GM12878 (cell line): ENCODE measurements at regions not wholly inside any gene's neighbourhood (a gene's known extent, or its start where the extent isn't known, plus 50 kb on each side); places are given as distances from the start of the nearest gene placed in this dataset.

Experiments
- ATAC-seq: fragments of 200-7000 bp; cut with Tn5 transposase; 3 replicates; pipeline ENCODE4 v1.9.1; 2020; ENCODE audit warnings: mild to moderate bottlenecking, moderate library complexity
- BruUV-seq: library from RNA; stranded (reverse); fragments of 400-500 nt; replicated peaks from 2 replicates; lab custom pipeline; 2021; lab: Mats Ljungman, UMichigan
- CTCF ChIA-PET: fragments of 300-600 bp; sonication (Branson Sonifier 250); formaldehyde crosslinking; extraction: SDS; loops from one replicate; lab custom pipeline; 2021; ENCODE audit warnings: inconsistent platforms; lab: Yijun Ruan, JAX
- POLR2A ChIA-PET: fragments of 350-600 bp; formaldehyde crosslinking; extraction: SDS; loops from one replicate; lab custom pipeline; 2021; ENCODE audit warnings: inconsistent platforms; lab: Charles Lee
- RAD21 ChIA-PET: fragments of 300-600 bp; sonication (Branson Sonifier 250); formaldehyde crosslinking; loops from one replicate; lab custom pipeline; 2023; ENCODE audit warnings: antibody characterized with exemption; ENCODE audit not compliant: unreplicated experiment; lab: Charles Lee
- SMC1A ChIA-PET: fragments of 300-600 bp; sonication (Branson Sonifier 250); formaldehyde crosslinking; loops from one replicate; lab custom pipeline; 2023; ENCODE audit not compliant: unreplicated experiment, uncharacterized antibody; lab: Charles Lee
- DNase-seq: peaks from one replicate; pipeline ENCODE4 v3.0.0-alpha.2; 2011; ENCODE audit warnings: low read depth, low spot score
- FAIRE-seq: peaks from 3 replicates; lab custom pipeline; 2011; peaks lifted over from hg19 to GRCh38; lab: Jason Lieb, UNC
- H2AFZ ChIP-seq: 2 replicates; pipeline ENCODE4 v1.6.0; 2011; ENCODE audit warnings: low read depth, low read length, control low read depth; ENCODE audit not compliant: control insufficient read depth
- H3K27ac ChIP-seq: 2 replicates; pipeline ENCODE4 v1.5.1; 2011; ENCODE audit warnings: control low read depth; ENCODE audit not compliant: control insufficient read depth, insufficient read depth
- H3K27me3 ChIP-seq, 2 experiments: replicated peaks in 1 of 2; 2 replicates each; pipeline versions ENCODE4 v1.6.0 to v1.6.1; 2011; ENCODE audit warnings: low read length in 1 of 2; ENCODE audit not compliant: control insufficient read depth in 2 of 2, insufficient read depth in 2 of 2
- H3K36me3 ChIP-seq, 2 experiments: 2 replicates each; pipeline ENCODE4 v1.5.1; 2011; ENCODE audit warnings: low read length in 1 of 2; ENCODE audit not compliant: control insufficient read depth in 2 of 2, insufficient read depth in 2 of 2
- H3K4me1 ChIP-seq: 2 replicates; pipeline ENCODE4 v1.6.1; 2011; ENCODE audit warnings: mild to moderate bottlenecking, low read length, moderate library complexity, mixed read lengths; ENCODE audit not compliant: control insufficient read depth, insufficient read depth
- H3K4me2 ChIP-seq: 2 replicates; pipeline ENCODE4 v1.6.0; 2011; ENCODE audit warnings: control low read depth; ENCODE audit not compliant: control insufficient read depth, insufficient read depth
- H3K4me3 ChIP-seq: fragments of 200-600 bp; sonication (generic); 2 replicates; pipeline ENCODE4 v1.5.1; 2016
- H3K79me2 ChIP-seq: 2 replicates; pipeline ENCODE4 v1.6.0; 2011; ENCODE audit warnings: low read length; ENCODE audit not compliant: control insufficient read depth, insufficient read depth
- H3K9ac ChIP-seq: 2 replicates; pipeline ENCODE4 v1.8.0; 2011; ENCODE audit warnings: low read length, control low read depth, mixed read lengths; ENCODE audit not compliant: control insufficient read depth, insufficient read depth
- H3K9me3 ChIP-seq: replicated peaks from 3 replicates; pipeline ENCODE4 v1.5.1; 2011; ENCODE audit warnings: mild to moderate bottlenecking, low read length; ENCODE audit not compliant: control insufficient read depth, insufficient read depth
- H4K20me1 ChIP-seq: 2 replicates; pipeline ENCODE4 v1.6.0; 2011; ENCODE audit not compliant: control insufficient read depth, insufficient read depth
- ASH2L ChIP-seq: fragments of 300-600, 200-600 bp; sonication (generic); IDR thresholded peaks from 2 replicates; pipeline ENCODE4 v1.6.1; 2017; ENCODE audit warnings: low read depth, mild to moderate bottlenecking, borderline replicate concordance
- BACH1 ChIP-seq: fragments of 450-650 bp; IDR thresholded peaks from 2 replicates; pipeline ENCODE4 v1.6.1; 2017; ENCODE audit warnings: mild to moderate bottlenecking, borderline replicate concordance
- CBX3 ChIP-seq: fragments of 200-600 bp; sonication (generic); IDR thresholded peaks from 2 replicates; pipeline ENCODE4 v1.6.1; 2016; ENCODE audit warnings: low read depth, borderline replicate concordance
- CREB1 ChIP-seq: IDR thresholded peaks from 2 replicates; pipeline ENCODE4 v1.6.1; 2012; ENCODE audit warnings: low read depth, mild to moderate bottlenecking, inconsistent platforms
- E2F4 ChIP-seq: IDR thresholded peaks from 2 replicates; pipeline ENCODE4 v1.6.1; 2012; ENCODE audit warnings: low read depth, low read length, improper control_type of control experiment
- E2F8 ChIP-seq: fragments of 450-650 bp; IDR thresholded peaks from 2 replicates; pipeline ENCODE4 v1.6.1; 2018; ENCODE audit warnings: mild to moderate bottlenecking, low read depth, moderate library complexity; ENCODE audit not compliant: partially characterized antibody
- EP300 ChIP-seq, 2 experiments: fragments of 150-350 bp in 1 of 2; IDR thresholded peaks; 2 replicates each; pipeline ENCODE4 v1.6.1; 2011 to 2012; ENCODE audit warnings: low read depth in 2 of 2, low read length in 2 of 2, borderline replicate concordance in 1 of 2, improper control_type of control experiment in 1 of 2, inconsistent platforms in 1 of 2; ENCODE audit not compliant: control insufficient read depth in 1 of 2
- FOXM1 ChIP-seq: IDR thresholded peaks from 2 replicates; pipeline ENCODE4 v1.6.1; 2012; ENCODE audit warnings: low read depth, mild to moderate bottlenecking, inconsistent platforms, low read length, moderate library complexity
- GABPA ChIP-seq: IDR thresholded peaks from 2 replicates; pipeline ENCODE4 v1.6.1; 2014; ENCODE audit warnings: antibody characterized with exemption, low read depth, mild to moderate bottlenecking, inconsistent platforms
- HCFC1 ChIP-seq: fragments of 150-350 bp; IDR thresholded peaks from 2 replicates; pipeline ENCODE4 v1.6.1; 2014; ENCODE audit warnings: low read length
- MLLT1 ChIP-seq: fragments of 450-650 bp; IDR thresholded peaks from 2 replicates; pipeline ENCODE4 v1.6.1; 2016; ENCODE audit warnings: mild to moderate bottlenecking
- PRDM15 ChIP-seq: fragments of 450-650 bp; formaldehyde crosslinking; IDR thresholded peaks from 2 replicates; pipeline ENCODE4 v1.4.0; 2020; ENCODE audit warnings: mild to moderate bottlenecking, moderate library complexity
- RAD51 ChIP-seq: fragments of 450-650 bp; IDR thresholded peaks from 2 replicates; pipeline ENCODE4 v1.6.1; 2016; ENCODE audit warnings: moderate library complexity, mild to moderate bottlenecking, inconsistent platforms
- RUNX3 ChIP-seq: IDR thresholded peaks from 2 replicates; pipeline ENCODE4 v1.6.1; 2012; ENCODE audit warnings: low read length, inconsistent platforms
- SMAD1 ChIP-seq: fragments of 450-650 bp; IDR thresholded peaks from 2 replicates; pipeline ENCODE4 v1.6.1; 2018; ENCODE audit warnings: mild to moderate bottlenecking, low read depth; ENCODE audit not compliant: partially characterized antibody
- SMAD5 ChIP-seq: IDR thresholded peaks from 2 replicates; pipeline ENCODE4 v1.6.1; 2016; ENCODE audit warnings: antibody characterized with exemption, low read depth
- ZNF217 ChIP-seq: fragments of 450-650 bp; IDR thresholded peaks from 2 replicates; pipeline ENCODE4 v1.6.1; 2017; ENCODE audit warnings: antibody characterized with exemption, mild to moderate bottlenecking
- ZNF274 ChIP-seq: IDR thresholded peaks from one replicate; pipeline ENCODE4 v1.8.0; 2011; ENCODE audit not compliant: insufficient read length, insufficient read depth
- WGBS: methylation state at CpG from one replicate; pipeline ENCODE4 v1.1.6; 2016; ENCODE audit warnings: low lambda C conversion rate; ENCODE audit not compliant: insufficient replicate concordance, insufficient coverage; ENCODE audit errors: missing lambda C conversion rate; 5-methylcytosine and 5-hydroxymethylcytosine counted together
- in situ Hi-C: fragments of 300-500 bp; cut with MboI; formaldehyde crosslinking; loops from 9 replicates; pipeline ENCODE4 v1.14.3; 2018; ENCODE audit warnings: mixed read lengths
- intact Hi-C: fragments of 100-400 bp; cut with micrococcal nuclease; formaldehyde crosslinking; loops from one replicate; pipeline ENCODE4 v1.14.2; 2022; ENCODE audit not compliant: unreplicated experiment

- no peaks in the 10 kb centered on the region for H3K36me3 ChIP-seq
- ATAC-seq: no peak
- intact Hi-C loops (no loop called here), in situ Hi-C loops (no loop called here)
- no peaks in the 10 kb centered on the region for H3K9me3 ChIP-seq
- no peak overlapping the region for H3K4me3 ChIP-seq
- ChIA-PET POLR2A (no interaction called here), CTCF (no interaction called here), RAD21 (no interaction called here), SMC1A (no interaction called here)
- no peak overlapping the region for H2AFZ ChIP-seq
- H3K4me2 ChIP-seq: no peak overlapping the region
- H3K4me1 ChIP-seq: no peaks in the 10 kb centered on the region
- no TSS peak for BruUV-seq
- H3K79me2 ChIP-seq: no peaks in the 10 kb centered on the region
- no peaks in the 10 kb centered on the region for H3K27me3 ChIP-seq
- H3K27ac ChIP-seq: no peak overlapping the region
- no peak for DNase-seq
- 2% methylated on average over 2 of the region's 2 CpGs for WGBS
- FAIRE-seq: no peak
- H3K9ac ChIP-seq: no peak overlapping the region
- H4K20me1 ChIP-seq: no peaks in the 10 kb centered on the region
- TF ChIP-seq RUNX3 (no peak), RAD51 (no peak), E2F4 (no peak), FOXM1 (no peak), SMAD1 (no peak), MLLT1 (no peak), CREB1 (no peak), ASH2L (no peak), BACH1 (no peak), CBX3 (no peak), ZNF274 (no peak), HCFC1 (no peak), PRDM15 (CRISPR knock-in tag) (no peak), EP300 (IDR thresholded peaks at IDR 0.05; ENCODE audit: borderline replicate concordance in 1 of 2, control insufficient read depth in 1 of 2, low read depth in 2 of 2, low read length in 2 of 2) (no peak), SMAD5 (no peak), GABPA (no peak), E2F8 (no peak), ZNF217 (no peak)
Observed at GRCh38 chr12:71281425-71281824, 123.6 kb upstream of the TSPAN8 start.
